H9 (cell line): ENCODE measurements at regions not wholly inside any gene's neighbourhood (a gene's known extent, or its start where the extent isn't known, plus 50 kb on each side); places are given as distances from the start of the nearest gene placed in this dataset.
A peak's percentile ranks its signal among the peaks of the same experiment; 100 is the strongest.

ENCODE experiments used
- DNase-seq: peaks from one replicate; pipeline ENCODE4 v3.0.0-alpha.2; 2017
- H2AFZ ChIP-seq: one replicate; pipeline ENCODE4 v1.6.1; 2013; ENCODE audit warnings: mild to moderate bottlenecking, low read length, control low read depth, moderate library complexity
- H2AK5ac ChIP-seq: 2 replicates; pipeline ENCODE4 v1.6.1; 2013; ENCODE audit warnings: low read length, control low read depth, mixed read lengths; ENCODE audit not compliant: insufficient read length
- H2BK120ac ChIP-seq: one replicate; pipeline ENCODE4 v1.6.1; 2013; ENCODE audit warnings: low read depth, mild to moderate bottlenecking, low read length, control low read depth, inconsistent platforms; ENCODE audit not compliant: poor library complexity, severe bottlenecking
- H2BK12ac ChIP-seq: 2 replicates; pipeline ENCODE4 v1.6.1; 2013; ENCODE audit warnings: low read length, control low read depth, mixed read lengths, low read depth; ENCODE audit not compliant: insufficient read length
- H2BK15ac ChIP-seq: 2 replicates; pipeline ENCODE4 v1.6.1; 2013; ENCODE audit warnings: low read depth, low read length, control low read depth
- H2BK20ac ChIP-seq: one replicate; pipeline ENCODE4 v1.6.1; 2013; ENCODE audit warnings: low read depth, mild to moderate bottlenecking, low read length, control low read depth, inconsistent platforms; ENCODE audit not compliant: poor library complexity, severe bottlenecking
- H2BK5ac ChIP-seq: 2 replicates; pipeline ENCODE4 v1.6.1; 2013; ENCODE audit warnings: low read length, control low read depth, mixed read lengths; ENCODE audit not compliant: insufficient read length
- H3K14ac ChIP-seq: 2 replicates; pipeline ENCODE4 v1.6.1; 2013; ENCODE audit warnings: low read length, control low read depth; ENCODE audit not compliant: insufficient read depth
- H3K18ac ChIP-seq: 2 replicates; pipeline ENCODE4 v1.6.1; 2013; ENCODE audit warnings: low read depth, mild to moderate bottlenecking, mixed read lengths, low read length, control low read depth; ENCODE audit not compliant: insufficient read length
- H3K23ac ChIP-seq: 2 replicates; pipeline ENCODE4 v1.6.1; 2013; ENCODE audit warnings: low read length, control low read depth, mixed read lengths, low read depth; ENCODE audit not compliant: insufficient read length
- H3K23me2 ChIP-seq: 2 replicates; pipeline ENCODE4 v1.6.1; 2013; ENCODE audit warnings: low read depth, mild to moderate bottlenecking, mixed read lengths, low read length, control low read depth; ENCODE audit not compliant: insufficient read length, poor library complexity, severe bottlenecking
- H3K27ac ChIP-seq: 2 replicates; pipeline ENCODE4 v1.5.1; 2013; ENCODE audit warnings: low read length, control low read depth, mixed read lengths, low read depth; ENCODE audit not compliant: insufficient read length
- H3K27me3 ChIP-seq: 2 replicates; pipeline ENCODE4 v1.6.1; 2013; ENCODE audit warnings: low read length, control low read depth, inconsistent platforms; ENCODE audit not compliant: insufficient read depth
- H3K4ac ChIP-seq: 2 replicates; pipeline ENCODE4 v1.6.1; 2013; ENCODE audit warnings: low read depth, mild to moderate bottlenecking, control low read depth, inconsistent platforms, low read length, moderate library complexity
- H3K4me1 ChIP-seq: 2 replicates; pipeline ENCODE4 v1.6.1; 2013; ENCODE audit warnings: low read length, control low read depth, inconsistent platforms; ENCODE audit not compliant: insufficient read depth
- H3K4me2 ChIP-seq: 2 replicates; pipeline ENCODE4 v1.6.1; 2013; ENCODE audit warnings: low read length, control low read depth, mixed read lengths; ENCODE audit not compliant: insufficient read length, insufficient read depth
- H3K56ac ChIP-seq: 2 replicates; pipeline ENCODE4 v1.6.1; 2013; ENCODE audit warnings: low read depth, mild to moderate bottlenecking, mixed read lengths, low read length, control low read depth; ENCODE audit not compliant: insufficient read length
- H3K79me1 ChIP-seq: 2 replicates; pipeline ENCODE4 v1.6.1; 2013; ENCODE audit warnings: low read depth, mild to moderate bottlenecking, moderate library complexity, low read length, control low read depth, inconsistent platforms; ENCODE audit not compliant: insufficient read depth, poor library complexity, severe bottlenecking
- H3K79me2 ChIP-seq: 2 replicates; pipeline ENCODE4 v1.6.1; 2013; ENCODE audit warnings: low read length, control low read depth, inconsistent platforms; ENCODE audit not compliant: insufficient read depth
- H3K9ac ChIP-seq: 2 replicates; pipeline ENCODE4 v1.6.1; 2013; ENCODE audit warnings: low read length, control low read depth, mixed read lengths; ENCODE audit not compliant: insufficient read length; ENCODE audit errors: extremely low read depth
- H3K9me3 ChIP-seq: one replicate; pipeline ENCODE4 v1.6.1; 2013; ENCODE audit warnings: low read depth, low read length, inconsistent platforms; ENCODE audit not compliant: control insufficient read depth
- H3T11ph ChIP-seq: one replicate; pipeline ENCODE4 v1.6.1; 2013; ENCODE audit warnings: mild to moderate bottlenecking, low read length, control low read depth, inconsistent platforms
- H4K20me1 ChIP-seq: one replicate; pipeline ENCODE4 v1.6.1; 2013; ENCODE audit not compliant: control insufficient read depth, insufficient read length, insufficient read depth
- H4K5ac ChIP-seq: 2 replicates; pipeline ENCODE4 v1.6.1; 2013; ENCODE audit warnings: low read depth, mild to moderate bottlenecking, mixed read lengths, low read length, control low read depth; ENCODE audit not compliant: insufficient read length
- H4K8ac ChIP-seq: replicated peaks from 2 replicates; pipeline ENCODE4 v1.6.1; 2013; ENCODE audit warnings: low read length, control low read depth, mixed read lengths, low read depth; ENCODE audit not compliant: insufficient read length
- H4K91ac ChIP-seq: 2 replicates; pipeline ENCODE4 v1.6.1; 2013; ENCODE audit warnings: low read depth, mild to moderate bottlenecking, moderate library complexity, mixed read lengths, low read length, control low read depth; ENCODE audit not compliant: insufficient read length
- H3K27ac Mint-ChIP-seq, 3 experiments: 2 replicates in 2 of 3; 3 replicates in 1 of 3; pipeline ENCODE4 v1.8.0; 2020 to 2021; ENCODE audit warnings: mixed read lengths in 3 of 3, mild to moderate bottlenecking in 1 of 3, moderate library complexity in 1 of 3
- H3K27me3 Mint-ChIP-seq: 2 replicates; pipeline ENCODE4 v1.8.0; 2021; ENCODE audit warnings: low read depth, mild to moderate bottlenecking, moderate library complexity, mixed read lengths
- H3K36me3 Mint-ChIP-seq, 3 experiments: 2 replicates in 2 of 3; 3 replicates in 1 of 3; pipeline ENCODE4 v1.8.0; 2020 to 2021; ENCODE audit warnings: low read depth in 3 of 3, mixed read lengths in 3 of 3; ENCODE audit not compliant: insufficient read depth in 1 of 3
- H3K4me1 Mint-ChIP-seq, 2 experiments: 2 replicates each; pipeline ENCODE4 v1.8.0; 2020; ENCODE audit warnings: mixed read lengths in 2 of 2
- H3K4me3 Mint-ChIP-seq, 2 experiments: 2 replicates in 1 of 2; 3 replicates in 1 of 2; pipeline ENCODE4 v1.8.0; 2020 to 2021; ENCODE audit warnings: mild to moderate bottlenecking in 2 of 2, mixed read lengths in 2 of 2, moderate library complexity in 1 of 2
- H3K9me3 Mint-ChIP-seq, 2 experiments: 2 replicates in 1 of 2; 3 replicates in 1 of 2; pipeline ENCODE4 v1.8.0; 2020; ENCODE audit warnings: mild to moderate bottlenecking in 2 of 2, mixed read lengths in 2 of 2, moderate library complexity in 1 of 2
- CTCF ChIP-seq: fragments of 200-600 bp; sonication (generic); conservative IDR thresholded peaks from 3 replicates; pipeline ENCODE4 v1.8.0; 2021; ENCODE audit warnings: antibody characterized with exemption, mild to moderate bottlenecking
- WGBS: extraction: QIAGEN DNeasy Blood & Tissue Kit; methylation state at CpG from one replicate; pipeline ENCODE4 v1.1.7; 2013; ENCODE audit warnings: missing lambda C conversion rate, low lambda C conversion rate, mixed read lengths; ENCODE audit not compliant: insufficient read length; ENCODE audit errors: extremely low coverage; 5-methylcytosine and 5-hydroxymethylcytosine counted together

- H4K20me1 ChIP-seq, result no peaks in the 10 kb centered on the region
- Mint-ChIP-seq H3K36me3 (no peaks in the 10 kb centered on the region), H3K27me3 (no peaks in the 10 kb centered on the region; the same call in 1 of the 2 replicates), H3K4me3 (no peak overlapping the region), H3K9me3 (no peaks in the 10 kb centered on the region), H3K4me1 (peaks cover 19 to 22% of the 10 kb centered on the region in 2 experiments), H3K27ac (no peak overlapping the region)
- no peak overlapping the region for H3T11ph ChIP-seq
- H3K4me2 ChIP-seq, result no peak overlapping the region
- H4K91ac ChIP-seq, result no peak overlapping the region
- no peaks in the 10 kb centered on the region for H3K79me1 ChIP-seq
- H3K23me2 ChIP-seq, result no peaks in the 10 kb centered on the region
- H2BK120ac ChIP-seq, result no peak overlapping the region
- H2AFZ ChIP-seq, result no peak overlapping the region
- H2AK5ac ChIP-seq, result no peak overlapping the region
- H2BK12ac ChIP-seq, result no peak overlapping the region
- H3K27me3 ChIP-seq, result no peaks in the 10 kb centered on the region
- H3K18ac ChIP-seq, result no peak overlapping the region
- no peak overlapping the region for H2BK15ac ChIP-seq
- no peak overlapping the region for H4K5ac ChIP-seq
- DNase-seq, result peak; percentile 64
- no peak overlapping the region for H2BK20ac ChIP-seq
- H3K9ac ChIP-seq, result no peak overlapping the region
- no peaks in the 10 kb centered on the region; the same call in 1 of the 2 replicates for H3K4me1 ChIP-seq
- no CpG with 5 or more reads among the region's 24 CpGs for WGBS
- TF ChIP-seq CTCF, result peak; percentile 56
- H2BK5ac ChIP-seq, result no peak overlapping the region
- no peak overlapping the region for H3K4ac ChIP-seq
- no peak overlapping the region for H4K8ac ChIP-seq
- H3K23ac ChIP-seq, result no peak overlapping the region
- no peak overlapping the region for H3K27ac ChIP-seq
- no peak overlapping the region for H3K14ac ChIP-seq
- no peaks in the 10 kb centered on the region for H3K79me2 ChIP-seq
- H3K9me3 ChIP-seq, result no peaks in the 10 kb centered on the region
- no peak overlapping the region for H3K56ac ChIP-seq
Observed at GRCh38 chr1:220353229-220354012, 81.2 kb upstream of the RAB3GAP2 start.
